H1 (cell line): ENCODE measurements at regions not wholly inside any gene's neighbourhood (a gene's known extent, or its start where the extent isn't known, plus 50 kb on each side); places are given as distances from the start of the nearest gene placed in this dataset.

Source experiments
- CTCF ChIA-PET: fragments of 300-600 bp; sonication (Branson Sonifier 250); formaldehyde crosslinking; loops from one replicate; lab custom pipeline; 2021; ENCODE audit not compliant: partially characterized antibody; lab: Charles Lee
- POLR2A ChIA-PET: fragments of 300-600 bp; sonication (Branson Sonifier 250); formaldehyde crosslinking; loops from one replicate; lab custom pipeline; 2021; ENCODE audit warnings: inconsistent platforms; ENCODE audit not compliant: partially characterized antibody; lab: Charles Lee
- DNase-seq, 2 experiments: peaks; one replicate each; pipeline versions ENCODE4 v3.0.0 to v3.0.0-alpha.2; 2010 to 2022; ENCODE audit warnings: low spot score in 2 of 2, low read depth in 1 of 2, mixed read lengths in 1 of 2
- FAIRE-seq: peaks from 2 replicates; lab custom pipeline; 2011; peaks lifted over from hg19 to GRCh38; lab: Jason Lieb, UNC
- H2AFZ ChIP-seq: 2 replicates; pipeline ENCODE4 v1.8.1; 2012; ENCODE audit warnings: low read length, inconsistent platforms
- H2AK5ac ChIP-seq: 2 replicates; pipeline ENCODE4 v1.6.1; 2013; ENCODE audit warnings: low read depth, low read length
- H2BK120ac ChIP-seq: replicated peaks from 2 replicates; pipeline ENCODE3; 2013; ENCODE audit warnings: low read depth, low read length, inconsistent platforms
- H2BK12ac ChIP-seq: 2 replicates; pipeline ENCODE4 v1.6.1; 2013; ENCODE audit warnings: low read depth, low read length
- H2BK15ac ChIP-seq: 2 replicates; pipeline ENCODE4 v1.6.1; 2013; ENCODE audit warnings: low read length
- H2BK20ac ChIP-seq: 2 replicates; pipeline ENCODE4 v1.6.1; 2013; ENCODE audit warnings: low read length
- H2BK5ac ChIP-seq: 2 replicates; pipeline ENCODE4 v1.6.1; 2013; ENCODE audit warnings: low read depth, low read length
- H3K14ac ChIP-seq: 2 replicates; pipeline ENCODE4 v1.6.1; 2013; ENCODE audit warnings: inconsistent platforms; ENCODE audit not compliant: insufficient read length
- H3K18ac ChIP-seq: 2 replicates; pipeline ENCODE4 v1.6.1; 2013; ENCODE audit warnings: low read length; ENCODE audit errors: extremely low read depth
- H3K23ac ChIP-seq: 2 replicates; pipeline ENCODE4 v1.6.1; 2013; ENCODE audit warnings: inconsistent platforms; ENCODE audit not compliant: insufficient read length
- H3K23me2 ChIP-seq: 2 replicates; pipeline ENCODE4 v1.6.1; 2013; ENCODE audit warnings: low read depth, low read length
- H3K27ac ChIP-seq: 2 replicates; pipeline ENCODE4 v1.6.1; 2011; ENCODE audit warnings: low read depth, low read length, inconsistent platforms
- H3K27me3 ChIP-seq, 4 experiments: replicated peaks in 1 of 4; 1 replicate in 1 of 4; 2 replicates in 3 of 4; pipeline versions ENCODE4 v1.6.1 to v1.8.1; 2011 to 2013; ENCODE audit warnings: low read length in 3 of 4, mild to moderate bottlenecking in 3 of 4, inconsistent platforms in 2 of 4, mixed read lengths in 2 of 4, moderate library complexity in 1 of 4; ENCODE audit not compliant: control insufficient read depth in 3 of 4, insufficient read depth in 3 of 4; ENCODE audit errors: extremely low read depth in 1 of 4
- H3K36me3 ChIP-seq, 4 experiments: 2 replicates each; pipeline versions ENCODE4 v1.6.1 to v1.8.1; 2011 to 2013; ENCODE audit warnings: mild to moderate bottlenecking in 4 of 4, low read length in 3 of 4, moderate library complexity in 2 of 4, control low read depth in 1 of 4, inconsistent platforms in 1 of 4; ENCODE audit not compliant: insufficient read depth in 4 of 4, control insufficient read depth in 2 of 4
- H3K4ac ChIP-seq: replicated peaks from 2 replicates; pipeline ENCODE3; 2013; ENCODE audit warnings: low read length, low read depth, mixed read lengths, inconsistent platforms; ENCODE audit not compliant: insufficient read length
- H3K4me1 ChIP-seq, 4 experiments: replicated peaks in 1 of 4; 1 replicate in 1 of 4; 2 replicates in 3 of 4; pipeline versions ENCODE4 v1.6.1 to v1.8.1; 2011 to 2013; ENCODE audit warnings: low read length in 3 of 4, inconsistent platforms in 2 of 4, mixed read lengths in 1 of 4; ENCODE audit not compliant: insufficient read depth in 4 of 4, control insufficient read depth in 3 of 4
- H3K4me2 ChIP-seq, 2 experiments: 2 replicates each; pipeline versions ENCODE4 v1.6.1 to v1.8.1; 2011 to 2013; ENCODE audit warnings: low read depth in 2 of 2, low read length in 2 of 2, control low read depth in 1 of 2, inconsistent platforms in 1 of 2, mild to moderate bottlenecking in 1 of 2; ENCODE audit not compliant: insufficient read depth in 1 of 2
- H3K4me3 ChIP-seq, 4 experiments: fragments of 200-600, 300-600 bp in 1 of 4; sonication (generic), shearing (Covaris generic), sonication (Bioruptor Twin) in 1 of 4; 2 replicates each; pipeline versions ENCODE4 v1.5.1 to v1.8.1; 2011 to 2016; ENCODE audit warnings: low read length in 4 of 4, low read depth in 3 of 4, control low read depth in 2 of 4, inconsistent platforms in 2 of 4, mild to moderate bottlenecking in 2 of 4, mixed read lengths in 1 of 4, moderate library complexity in 1 of 4; ENCODE audit not compliant: insufficient read depth in 2 of 4; ENCODE audit errors: extremely low read depth in 1 of 4
- H3K56ac ChIP-seq: replicated peaks from 2 replicates; pipeline ENCODE3; 2013; ENCODE audit warnings: low read depth, mild to moderate bottlenecking, mixed read lengths, low read length, inconsistent platforms; ENCODE audit not compliant: insufficient read length
- H3K79me1 ChIP-seq: 2 replicates; pipeline ENCODE4 v1.6.1; 2013; ENCODE audit warnings: low read depth, low read length, control low read depth
- H3K79me2 ChIP-seq, 2 experiments: 2 replicates each; pipeline versions ENCODE4 v1.6.1 to v1.8.1; 2012 to 2013; ENCODE audit warnings: low read length in 2 of 2, mild to moderate bottlenecking in 2 of 2, inconsistent platforms in 1 of 2; ENCODE audit not compliant: insufficient read depth in 2 of 2, control insufficient read depth in 1 of 2
- H3K9ac ChIP-seq, 4 experiments: replicated peaks in 1 of 4; 1 replicate in 1 of 4; 2 replicates in 3 of 4; pipeline versions ENCODE4 v1.6.1 to v1.8.1; 2011 to 2013; ENCODE audit warnings: low read depth in 3 of 4, low read length in 3 of 4, control low read depth in 2 of 4, mild to moderate bottlenecking in 2 of 4, moderate library complexity in 2 of 4, inconsistent platforms in 1 of 4; ENCODE audit errors: extremely low read depth in 1 of 4
- H3K9me3 ChIP-seq, 2 experiments: 2 replicates each; pipeline versions ENCODE4 v1.6.1 to v1.8.1; 2012 to 2013; ENCODE audit warnings: mild to moderate bottlenecking in 2 of 2, moderate library complexity in 2 of 2, control low read depth in 1 of 2, inconsistent platforms in 1 of 2, low read depth in 1 of 2, low read length in 1 of 2, mixed read lengths in 1 of 2; ENCODE audit not compliant: insufficient read depth in 2 of 2
- H4K20me1 ChIP-seq, 2 experiments: replicated peaks in 1 of 2; 2 replicates each; pipeline versions ENCODE3 to v1.8.1; 2011 to 2013; ENCODE audit warnings: inconsistent platforms in 2 of 2, low read length in 2 of 2, mild to moderate bottlenecking in 1 of 2; ENCODE audit not compliant: insufficient read depth in 2 of 2, control insufficient read depth in 1 of 2
- H4K5ac ChIP-seq: 2 replicates; pipeline ENCODE4 v1.6.1; 2013; ENCODE audit warnings: low read length, low read depth, mixed read lengths, inconsistent platforms; ENCODE audit not compliant: insufficient read length
- H4K8ac ChIP-seq: 2 replicates; pipeline ENCODE4 v1.8.0; 2013; ENCODE audit warnings: mild to moderate bottlenecking, moderate library complexity, low read length, inconsistent platforms; ENCODE audit not compliant: insufficient read depth; ENCODE audit errors: extremely low read depth
- H4K91ac ChIP-seq: replicated peaks from 2 replicates; pipeline ENCODE3; 2013; ENCODE audit warnings: low read length, mixed read lengths, inconsistent platforms; ENCODE audit not compliant: insufficient read length
- BCL11A ChIP-seq, 2 experiments: IDR thresholded peaks; one replicate each; pipeline ENCODE4 v1.6.1; 2011; ENCODE audit warnings: low read depth in 2 of 2, low read length in 2 of 2, mild to moderate bottlenecking in 2 of 2
- PHF8 ChIP-seq: fragments of 200-600 bp; sonication (generic); conservative IDR thresholded peaks from 2 replicates; pipeline ENCODE4 v1.7.1; 2012; ENCODE audit warnings: low read depth, mild to moderate bottlenecking, inconsistent platforms, low read length, moderate library complexity
- POLR2A ChIP-seq, 2 experiments: IDR thresholded peaks; 1 replicate in 1 of 2; 2 replicates in 1 of 2; pipeline ENCODE4 v1.6.1; 2011; ENCODE audit warnings: low read depth in 2 of 2, low read length in 2 of 2, mild to moderate bottlenecking in 2 of 2; ENCODE audit errors: control extremely low read depth in 1 of 2
- RAD21 ChIP-seq, 2 experiments: IDR thresholded peaks in 1 of 2; conservative IDR thresholded peaks in 1 of 2; 2 replicates each; pipeline ENCODE4 v1.6.1; 2011; ENCODE audit warnings: low read depth in 2 of 2, low read length in 2 of 2, improper control_type of control experiment in 1 of 2, inconsistent platforms in 1 of 2, mild to moderate bottlenecking in 1 of 2, moderate library complexity in 1 of 2
- RBBP5 ChIP-seq: IDR thresholded peaks from 2 replicates; pipeline ENCODE4 v1.7.1; 2012; ENCODE audit warnings: low read depth, mild to moderate bottlenecking, inconsistent platforms, low read length, moderate library complexity, borderline replicate concordance
- RFX5 ChIP-seq: IDR thresholded peaks from 2 replicates; pipeline ENCODE4 v1.6.1; 2011; ENCODE audit warnings: low read depth, low read length, improper control_type of control experiment, borderline replicate concordance
- YY1 ChIP-seq: IDR thresholded peaks from 2 replicates; pipeline ENCODE4 v1.6.1; 2011; ENCODE audit warnings: low read depth, mild to moderate bottlenecking, low read length
- WGBS, 2 experiments: shearing (Covaris generic) in 1 of 2; methylation state at CpG; one replicate each; pipeline versions ENCODE4 v1.1.6 to v1.1.7; 2013 to 2015; ENCODE audit warnings: low lambda C conversion rate in 2 of 2, mixed read lengths in 2 of 2, inconsistent platforms in 1 of 2, low coverage in 1 of 2, missing lambda C conversion rate in 1 of 2; ENCODE audit not compliant: insufficient replicate concordance in 2 of 2, insufficient coverage in 1 of 2, insufficient read length in 1 of 2; ENCODE audit errors: extremely low coverage in 1 of 2, missing lambda C conversion rate in 1 of 2; 5-methylcytosine and 5-hydroxymethylcytosine counted together
- TF ChIP-seq, protein P1 (sequence below), 3 experiments: IDR thresholded peaks; 1 replicate in 2 of 3; 2 replicates in 1 of 3; pipeline versions ENCODE4 v1.5.1 to v1.6.1; 2011; ENCODE audit warnings: low read length in 3 of 3, mild to moderate bottlenecking in 3 of 3, inconsistent platforms in 2 of 3, low read depth in 1 of 3, moderate library complexity in 1 of 3; ENCODE audit not compliant: insufficient read depth in 1 of 3; ENCODE audit errors: control extremely low read depth in 1 of 3
- TF ChIP-seq, protein P2 (sequence below): IDR thresholded peaks from 2 replicates; pipeline ENCODE4 v1.6.1; 2011; ENCODE audit warnings: low read depth, mild to moderate bottlenecking, low read length; ENCODE audit not compliant: insufficient read depth

DNA sequence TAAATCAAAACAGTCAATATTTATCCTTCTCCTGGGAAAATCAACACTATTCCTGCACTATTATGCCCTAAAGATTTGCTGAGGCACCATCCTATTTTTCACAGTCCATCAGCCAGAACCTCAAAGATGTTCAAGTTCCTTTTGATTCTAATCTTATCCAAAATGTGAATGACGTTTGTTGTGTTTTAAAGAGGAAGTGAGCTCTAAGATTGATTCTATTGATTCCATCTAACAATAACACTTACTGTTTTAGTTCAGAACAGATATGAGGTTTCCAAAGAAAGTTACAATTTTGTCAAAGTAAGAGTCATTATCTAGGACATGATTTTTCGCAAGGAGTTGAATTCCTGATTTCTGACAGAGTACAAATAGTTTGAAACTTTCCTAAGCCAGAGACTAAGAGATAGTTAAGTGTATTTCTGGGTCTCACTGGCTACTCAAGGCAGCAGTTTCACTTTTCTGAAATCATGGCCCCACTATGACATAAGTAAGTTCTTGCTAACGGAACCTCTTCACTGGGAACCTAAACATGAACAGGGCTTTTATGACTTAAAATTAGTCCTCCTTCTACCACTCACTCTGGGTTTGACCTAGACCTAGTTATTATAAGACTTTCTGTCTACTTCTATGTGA lies 84.7 kb downstream of the LHX9 start:
- FAIRE-seq (no peak), DNase-seq (no peak)
- TF ChIP-seq RBBP5 (no peak), YY1 (no peak), RAD21 (IDR thresholded peaks at IDR 0.05 in 1 of 2, conservative IDR thresholded peaks at IDR 0.05 in 1 of 2; ENCODE audit: low read depth in 2 of 2, low read length in 2 of 2) (no peak), POLR2A (IDR thresholded peaks at IDR 0.05; ENCODE audit: control extremely low read depth in 1 of 2, low read depth in 2 of 2, low read length in 2 of 2) (no peak), PHF8 (no peak), BCL11A (IDR thresholded peaks at IDR 0.05; ENCODE audit: low read depth in 2 of 2, low read length in 2 of 2) (no peak), RFX5 (no peak)
- TF ChIP-seq, protein P1, sequence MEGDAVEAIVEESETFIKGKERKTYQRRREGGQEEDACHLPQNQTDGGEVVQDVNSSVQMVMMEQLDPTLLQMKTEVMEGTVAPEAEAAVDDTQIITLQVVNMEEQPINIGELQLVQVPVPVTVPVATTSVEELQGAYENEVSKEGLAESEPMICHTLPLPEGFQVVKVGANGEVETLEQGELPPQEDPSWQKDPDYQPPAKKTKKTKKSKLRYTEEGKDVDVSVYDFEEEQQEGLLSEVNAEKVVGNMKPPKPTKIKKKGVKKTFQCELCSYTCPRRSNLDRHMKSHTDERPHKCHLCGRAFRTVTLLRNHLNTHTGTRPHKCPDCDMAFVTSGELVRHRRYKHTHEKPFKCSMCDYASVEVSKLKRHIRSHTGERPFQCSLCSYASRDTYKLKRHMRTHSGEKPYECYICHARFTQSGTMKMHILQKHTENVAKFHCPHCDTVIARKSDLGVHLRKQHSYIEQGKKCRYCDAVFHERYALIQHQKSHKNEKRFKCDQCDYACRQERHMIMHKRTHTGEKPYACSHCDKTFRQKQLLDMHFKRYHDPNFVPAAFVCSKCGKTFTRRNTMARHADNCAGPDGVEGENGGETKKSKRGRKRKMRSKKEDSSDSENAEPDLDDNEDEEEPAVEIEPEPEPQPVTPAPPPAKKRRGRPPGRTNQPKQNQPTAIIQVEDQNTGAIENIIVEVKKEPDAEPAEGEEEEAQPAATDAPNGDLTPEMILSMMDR (IDR thresholded peaks at IDR 0.05; ENCODE audit: control extremely low read depth in 1 of 3, insufficient read depth in 1 of 3, low read depth in 1 of 3, low read length in 3 of 3): no peak
- TF ChIP-seq, protein P2, sequence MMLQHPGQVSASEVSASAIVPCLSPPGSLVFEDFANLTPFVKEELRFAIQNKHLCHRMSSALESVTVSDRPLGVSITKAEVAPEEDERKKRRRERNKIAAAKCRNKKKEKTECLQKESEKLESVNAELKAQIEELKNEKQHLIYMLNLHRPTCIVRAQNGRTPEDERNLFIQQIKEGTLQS: no peak
- Histone ChIP-seq H3K4ac (no peak overlapping the region), H4K20me1 (no peaks in the 10 kb centered on the region), H3K27me3 (no peaks in the 10 kb centered on the region), H2BK12ac (no peak overlapping the region), H3K36me3 (no peaks in the 10 kb centered on the region), H3K9ac (no peak overlapping the region), H2AK5ac (no peak overlapping the region), H3K79me1 (no peaks in the 10 kb centered on the region), H3K23me2 (no peaks in the 10 kb centered on the region), H3K27ac (no peak overlapping the region), H2BK15ac (no peak overlapping the region), H2BK120ac (no peak overlapping the region), H3K4me2 (no peak overlapping the region), H3K4me1 (no peaks in the 10 kb centered on the region), H3K4me3 (no peak overlapping the region), H2BK5ac (no peak overlapping the region), H4K91ac (no peak overlapping the region), H2BK20ac (no peak overlapping the region), H3K18ac (no peak overlapping the region), H4K5ac (no peak overlapping the region), H2AFZ (no peak overlapping the region), H3K14ac (no peak overlapping the region), H3K9me3 (no peaks in the 10 kb centered on the region), H3K23ac (no peak overlapping the region), H4K8ac (no peak overlapping the region), H3K56ac (no peak overlapping the region), H3K79me2 (no peaks in the 10 kb centered on the region)
- ChIA-PET POLR2A (no interaction called here), CTCF (no interaction called here)
- WGBS, 2 experiments: 91% methylated on average over 3 of the region's 3 CpGs; no CpG with 5 or more reads in 1 of the 2 experiments
